ENCODE measurements at regions not wholly inside any gene's neighbourhood (a gene's known extent, or its start where the extent isn't known, plus 50 kb on each side); places are given as distances from the start of the nearest gene placed in this dataset.

GRCh38 chr15:47194718-47195117 lies 522.6 kb upstream of the SEMA6D start:
- TF ChIP-seq CTCF (IDR thresholded peaks at IDR 0.05; ENCODE audit: insufficient read depth, low read length, poor library complexity, severe bottlenecking) (no peak), EZH2phosphoT487 (conservative IDR thresholded peaks at IDR 0.05; ENCODE audit: low read length) (no peak)

All from SU-DHL-6 (cell line).